ENCODE measurements at regions not wholly inside any gene's neighbourhood (a gene's known extent, or its start where the extent isn't known, plus 50 kb on each side); places are given as distances from the start of the nearest gene placed in this dataset.

GRCh38 chr13:73687087-73687486, 447.1 kb downstream of the KLF12 start:
- no peaks in the 10 kb centered on the region for H3K27me3 Mint-ChIP-seq
- DNase-seq (no peak), ATAC-seq (no peak)
- no peak overlapping the region for H3K27ac Mint-ChIP-seq
- intact Hi-C loops (cut with DNase I, micrococcal nuclease), result no loop called here
- no peaks in the 10 kb centered on the region for H3K9me3 Mint-ChIP-seq (ENCODE audit: low read depth)
- ChIA-PET POLR2A (no interaction called here), CTCF (no interaction called here)
- H3K4me3 Mint-ChIP-seq, result no peak overlapping the region
- peaks cover 13% of the 10 kb centered on the region for H3K36me3 Mint-ChIP-seq (ENCODE audit: low read depth)
- peaks cover 3% of the 10 kb centered on the region for H3K4me1 Mint-ChIP-seq

GRCh38 chr13:73684750-73685149, 449.5 kb downstream of the KLF12 start:
- intact Hi-C loops (cut with DNase I, micrococcal nuclease), result no loop called here

GRCh38 chr13:73684286-73684685, 449.9 kb downstream of the KLF12 start:
- DNase-seq (no peak), ATAC-seq (no peak)
- ChIA-PET POLR2A (no interaction called here), CTCF (interaction anchor here (0.6 kb wide), 1 partner anchor 545 kb away, joined by 3 read pairs; no protein-coding TSS in a partner anchor)
- no peak overlapping the region for H3K4me3 Mint-ChIP-seq
- no peaks in the 10 kb centered on the region for H3K9me3 Mint-ChIP-seq (ENCODE audit: low read depth)
- intact Hi-C loops (cut with DNase I, micrococcal nuclease), result no loop called here
- no peak overlapping the region for H3K27ac Mint-ChIP-seq
- H3K36me3 Mint-ChIP-seq (ENCODE audit: low read depth), result peaks cover 8% of the 10 kb centered on the region
- H3K27me3 Mint-ChIP-seq, result no peaks in the 10 kb centered on the region
- H3K4me1 Mint-ChIP-seq, result peaks cover 3% of the 10 kb centered on the region

More at GRCh38 chr13:73684750-73685149, 449.5 kb downstream of the KLF12 start:
- H3K27ac Mint-ChIP-seq, result no peak overlapping the region
- DNase-seq (no peak), ATAC-seq (no peak)
- no peaks in the 10 kb centered on the region for H3K9me3 Mint-ChIP-seq (ENCODE audit: low read depth)
- peaks cover 11% of the 10 kb centered on the region for H3K36me3 Mint-ChIP-seq (ENCODE audit: low read depth)
- H3K27me3 Mint-ChIP-seq, result no peaks in the 10 kb centered on the region
- H3K4me3 Mint-ChIP-seq, result no peak overlapping the region
- peaks cover 3% of the 10 kb centered on the region for H3K4me1 Mint-ChIP-seq
- POLR2A ChIA-PET, result no interaction called here
- CTCF ChIA-PET, result no interaction called here

- peaks cover 6% of the 10 kb centered on the region for H3K36me3 Mint-ChIP-seq (ENCODE audit: low read depth)
- no peak for DNase-seq
- H3K9me3 Mint-ChIP-seq (ENCODE audit: low read depth), result no peaks in the 10 kb centered on the region
- no peak overlapping the region for H3K27ac Mint-ChIP-seq
- no peak for ATAC-seq
- CTCF ChIA-PET, result interaction anchor here (0.6 to 1.2 kb wide), 2 partner anchors 31 to 544 kb away, joined by 3 read pairs; no protein-coding TSS in a partner anchor
- POLR2A ChIA-PET, result no interaction called here
- intact Hi-C loops (cut with DNase I, micrococcal nuclease), result no loop called here
- peaks cover 3% of the 10 kb centered on the region for H3K4me1 Mint-ChIP-seq
- no peaks in the 10 kb centered on the region for H3K27me3 Mint-ChIP-seq
- H3K4me3 Mint-ChIP-seq, result no peak overlapping the region
Measured at GRCh38 chr13:73683746-73684145, 450.5 kb downstream of the KLF12 start.

DNA sequence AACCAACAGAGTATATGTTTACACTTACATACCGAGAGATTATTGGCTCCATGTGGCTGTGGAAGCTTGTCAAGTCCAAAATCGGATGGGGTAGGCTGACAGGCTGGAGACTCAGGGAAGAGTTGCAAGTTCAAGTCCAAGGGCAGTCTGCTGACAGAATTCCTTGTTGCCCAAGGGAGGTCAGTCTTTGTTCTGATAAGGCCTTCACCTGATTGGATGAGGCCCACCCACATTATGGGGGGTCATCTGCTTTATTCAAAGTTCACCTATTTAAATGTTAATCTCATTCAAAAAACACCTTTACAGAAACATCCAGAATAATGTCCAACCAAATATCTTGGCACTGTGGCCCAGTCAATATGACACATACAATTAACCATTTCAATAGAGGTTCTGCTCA, 452.4 kb downstream of the KLF12 start:
- Mint-ChIP-seq H3K27me3 (no peaks in the 10 kb centered on the region), H3K27ac (no peak overlapping the region), H3K9me3 (ENCODE audit: low read depth) (no peaks in the 10 kb centered on the region), H3K4me3 (no peak overlapping the region), H3K4me1 (peaks cover 3% of the 10 kb centered on the region), H3K36me3 (ENCODE audit: low read depth) (peaks cover 6% of the 10 kb centered on the region)
- ATAC-seq (no peak), DNase-seq (no peak)
- ChIA-PET CTCF (no interaction called here), POLR2A (no interaction called here)
- intact Hi-C loops (cut with DNase I, micrococcal nuclease), result no loop called here

DNA sequence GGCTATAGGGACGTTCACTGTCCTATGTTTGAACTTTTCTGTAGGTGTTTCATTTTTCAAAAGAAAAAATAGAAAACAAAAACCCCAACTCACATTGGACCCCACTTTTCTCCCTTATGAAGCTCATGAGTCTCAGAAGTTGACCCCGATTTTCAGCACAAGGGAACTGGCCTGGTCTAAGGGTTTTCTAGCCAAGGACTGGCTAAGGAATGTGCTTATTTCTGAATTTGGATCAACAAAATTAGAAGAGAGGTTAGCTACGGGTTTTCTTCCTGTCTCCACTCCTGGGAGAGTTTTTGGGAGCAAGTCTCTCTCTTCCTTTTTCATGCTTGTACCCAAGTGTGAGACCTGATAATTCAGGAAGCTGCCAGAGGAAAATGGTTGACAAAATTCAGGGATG, 453.2 kb downstream of the KLF12 start:
- Mint-ChIP-seq H3K27me3 (no peaks in the 10 kb centered on the region), H3K36me3 (ENCODE audit: low read depth) (peaks cover 6% of the 10 kb centered on the region), H3K27ac (no peak overlapping the region), H3K4me3 (no peak overlapping the region), H3K4me1 (peaks cover 3% of the 10 kb centered on the region), H3K9me3 (ENCODE audit: low read depth) (no peaks in the 10 kb centered on the region)
- DNase-seq (no peak), ATAC-seq (no peak)
- ChIA-PET CTCF (no interaction called here), POLR2A (no interaction called here)
- intact Hi-C loops (cut with DNase I, micrococcal nuclease), result no loop called here

- intact Hi-C loops (cut with DNase I, micrococcal nuclease), result no loop called here
- ATAC-seq, result no peak
- ChIA-PET POLR2A (no interaction called here), CTCF (no interaction called here)
- Mint-ChIP-seq H3K27ac (no peak overlapping the region), H3K36me3 (ENCODE audit: low read depth) (peaks cover 4% of the 10 kb centered on the region), H3K27me3 (no peaks in the 10 kb centered on the region), H3K9me3 (ENCODE audit: low read depth) (no peaks in the 10 kb centered on the region), H3K4me1 (no peaks in the 10 kb centered on the region), H3K4me3 (no peak overlapping the region)
- DNase-seq, result no peak
Measured at GRCh38 chr13:73677048-73677601, 457.1 kb downstream of the KLF12 start.

DNA sequence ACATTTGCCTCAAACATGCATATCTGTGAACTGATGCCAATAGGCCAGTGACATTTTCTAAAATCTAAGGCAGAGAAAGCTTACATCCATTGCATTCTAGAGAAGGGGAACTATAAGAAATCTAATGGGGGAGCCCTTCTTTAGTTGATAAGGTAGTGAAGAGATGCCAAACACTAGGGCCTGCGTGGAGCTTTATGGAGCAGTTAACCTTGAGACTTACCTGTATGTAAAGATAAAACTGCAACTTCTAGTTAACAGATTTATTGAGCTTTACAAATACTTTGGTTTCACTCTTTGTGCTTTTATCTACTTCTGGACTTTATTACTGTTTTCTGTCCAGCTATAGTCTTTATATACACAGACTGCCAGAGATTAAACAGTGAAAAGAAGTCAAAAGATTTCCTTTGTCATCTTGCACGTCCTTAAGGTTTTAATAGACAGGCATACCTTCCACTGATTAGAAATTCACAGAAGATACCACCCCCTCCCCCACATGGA, 457.6 kb downstream of the KLF12 start:
- no peaks in the 10 kb centered on the region for H3K9me3 Mint-ChIP-seq (ENCODE audit: low read depth)
- no peak overlapping the region for H3K4me3 Mint-ChIP-seq
- H3K36me3 Mint-ChIP-seq (ENCODE audit: low read depth), result peaks cover 2% of the 10 kb centered on the region
- no peak overlapping the region for H3K27ac Mint-ChIP-seq
- POLR2A ChIA-PET, result no interaction called here
- DNase-seq (no peak), ATAC-seq (no peak)
- CTCF ChIA-PET, result no interaction called here
- intact Hi-C loops (cut with DNase I, micrococcal nuclease), result no loop called here
- H3K27me3 Mint-ChIP-seq, result no peaks in the 10 kb centered on the region
- no peaks in the 10 kb centered on the region for H3K4me1 Mint-ChIP-seq

DNA sequence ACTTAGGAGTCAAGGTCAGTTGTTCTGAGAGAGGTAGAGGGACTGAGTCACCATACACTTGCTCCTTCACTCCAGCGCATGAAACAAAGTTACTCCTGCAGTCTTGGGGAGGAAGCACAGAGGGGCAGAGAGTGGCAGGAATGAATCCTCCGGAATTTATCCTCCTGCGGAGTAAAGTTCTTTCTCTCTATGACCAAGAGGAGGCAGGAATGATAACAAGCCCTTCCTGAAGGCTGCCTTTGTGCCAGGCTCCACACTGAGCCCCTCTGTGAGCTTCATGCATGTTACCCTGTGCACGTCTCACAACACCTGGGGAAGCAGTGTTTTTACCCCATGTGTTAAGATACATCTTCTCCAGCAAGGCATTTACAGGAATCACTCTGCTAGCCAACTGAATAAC, 458.4 kb downstream of the KLF12 start:
- intact Hi-C loops (cut with DNase I, micrococcal nuclease), result no loop called here
- Mint-ChIP-seq H3K4me1 (no peaks in the 10 kb centered on the region), H3K36me3 (ENCODE audit: low read depth) (no peaks in the 10 kb centered on the region), H3K9me3 (ENCODE audit: low read depth) (no peaks in the 10 kb centered on the region), H3K27me3 (no peaks in the 10 kb centered on the region), H3K4me3 (no peak overlapping the region), H3K27ac (no peak overlapping the region)
- ATAC-seq (no peak), DNase-seq (no peak)
- ChIA-PET POLR2A (no interaction called here), CTCF (no interaction called here)

GRCh38 chr13:73674570-73674969, 459.6 kb downstream of the KLF12 start:
- ChIA-PET POLR2A (no interaction called here), CTCF (no interaction called here)
- Mint-ChIP-seq H3K36me3 (ENCODE audit: low read depth) (no peaks in the 10 kb centered on the region), H3K4me1 (no peaks in the 10 kb centered on the region), H3K4me3 (no peak overlapping the region), H3K9me3 (ENCODE audit: low read depth) (no peaks in the 10 kb centered on the region), H3K27ac (no peak overlapping the region), H3K27me3 (no peaks in the 10 kb centered on the region)
- ATAC-seq, result no peak
- no peak for DNase-seq
- intact Hi-C loops (cut with DNase I, micrococcal nuclease), result no loop called here

DNA sequence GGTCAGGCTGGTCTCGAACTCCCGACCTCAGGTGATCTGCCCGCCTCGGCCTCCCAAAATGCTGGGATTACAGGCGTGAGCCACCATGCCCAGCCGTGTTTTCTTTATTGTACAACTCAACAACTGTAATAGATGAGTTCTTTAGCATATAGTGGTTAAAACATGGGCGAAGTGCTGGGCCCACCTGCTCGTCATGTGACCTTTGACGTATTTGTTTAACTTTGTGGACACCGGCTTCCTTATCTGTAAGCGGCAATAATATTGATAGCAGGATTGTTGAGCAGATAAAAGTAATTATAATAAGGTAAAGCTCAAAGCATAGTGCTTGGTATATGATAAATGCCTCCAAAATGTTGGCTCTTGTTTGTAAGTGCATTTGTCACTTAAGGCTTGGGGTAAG, 460.3 kb downstream of the KLF12 start:
- ChIA-PET POLR2A (no interaction called here), CTCF (no interaction called here)
- Mint-ChIP-seq H3K27me3 (no peaks in the 10 kb centered on the region), H3K4me1 (no peaks in the 10 kb centered on the region), H3K27ac (no peak overlapping the region), H3K4me3 (no peak overlapping the region), H3K36me3 (ENCODE audit: low read depth) (no peaks in the 10 kb centered on the region), H3K9me3 (ENCODE audit: low read depth) (no peaks in the 10 kb centered on the region)
- no peak for ATAC-seq
- intact Hi-C loops (cut with DNase I, micrococcal nuclease), result no loop called here
- no peak for DNase-seq

- no peaks in the 10 kb centered on the region for H3K27me3 Mint-ChIP-seq
- ATAC-seq (no peak), DNase-seq (no peak)
- H3K36me3 Mint-ChIP-seq (ENCODE audit: low read depth), result no peaks in the 10 kb centered on the region
- no peak overlapping the region for H3K27ac Mint-ChIP-seq
- H3K4me1 Mint-ChIP-seq, result no peaks in the 10 kb centered on the region
- H3K9me3 Mint-ChIP-seq (ENCODE audit: low read depth), result no peaks in the 10 kb centered on the region
- ChIA-PET CTCF (interaction anchor here (0.9 kb wide), 1 partner anchor 398 kb away, joined by 3 read pairs; no protein-coding TSS in a partner anchor), POLR2A (no interaction called here)
- intact Hi-C loops (cut with DNase I, micrococcal nuclease), result no loop called here
- H3K4me3 Mint-ChIP-seq, result no peak overlapping the region
Measured at GRCh38 chr13:73672492-73672891, 461.7 kb downstream of the KLF12 start.

DNA sequence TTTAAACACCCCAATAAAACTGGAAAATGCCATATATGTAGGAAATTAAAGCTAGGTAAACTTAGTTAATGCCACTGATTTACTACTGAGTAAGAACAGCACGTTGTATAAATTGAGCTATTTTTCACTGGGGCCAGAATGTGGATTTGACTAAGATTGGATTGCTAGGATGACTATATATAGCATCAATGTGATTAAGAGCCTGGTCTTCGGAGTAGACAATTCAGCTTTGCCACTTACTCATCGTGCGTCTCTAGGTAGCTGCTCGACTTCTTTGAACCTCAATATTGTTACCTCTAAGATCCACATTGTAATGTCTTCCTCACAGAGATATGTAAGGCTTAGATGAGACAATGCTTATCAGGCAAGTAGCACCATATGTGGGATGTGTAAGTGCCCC, 462.5 kb downstream of the KLF12 start:
- H3K27ac Mint-ChIP-seq, result no peak overlapping the region
- ChIA-PET POLR2A (no interaction called here), CTCF (interaction anchor here (0.6 to 0.9 kb wide), 2 partner anchors 151 to 397 kb away, joined by 3 read pairs; no protein-coding TSS in a partner anchor)

More for the DNA sequence above, 462.5 kb downstream of the KLF12 start:
- Mint-ChIP-seq H3K27me3 (no peaks in the 10 kb centered on the region), H3K36me3 (ENCODE audit: low read depth) (no peaks in the 10 kb centered on the region), H3K9me3 (ENCODE audit: low read depth) (no peaks in the 10 kb centered on the region), H3K4me3 (no peak overlapping the region), H3K4me1 (no peaks in the 10 kb centered on the region)
- no peak for DNase-seq
- intact Hi-C loops (cut with DNase I, micrococcal nuclease), result no loop called here
- no peak for ATAC-seq
